ENCODE measurements at regions not wholly inside any gene's neighbourhood (a gene's known extent, or its start where the extent isn't known, plus 50 kb on each side); places are given as distances from the start of the nearest gene placed in this dataset.

- TF ChIP-seq ZBTB40 (IDR thresholded peaks at IDR 0.05) (peak; percentile 23; the same call in 1 of the 2 replicates), ZBTB40 (CRISPR knock-in tag; IDR thresholded peaks at IDR 0.05) (no peak), ETV5 (CRISPR knock-in tag; IDR thresholded peaks at IDR 0.05; ENCODE audit: low read depth) (peak; percentile 75), EHMT2 (IDR thresholded peaks at IDR 0.05) (peak; percentile 89), CBFA2T2 (conservative IDR thresholded peaks at IDR 0.05) (peak; percentile 38), ZNF589 (CRISPR knock-in tag; IDR thresholded peaks at IDR 0.05; ENCODE audit: low read depth) (peak; percentile 59; the same call in 1 of the 2 replicates), CEBPG (CRISPR knock-in tag; IDR thresholded peaks at IDR 0.05) (0 out of 2 replicates have a peak, but pooled peaks have one; percentile 20), CEBPG (tag; conservative IDR thresholded peaks at IDR 0.05 in 1 of 2, IDR thresholded peaks at IDR 0.05 in 1 of 2) (peak in 1 of 2 experiments; percentile 35; a peak in 1 of 4 replicates), MTA3 (IDR thresholded peaks at IDR 0.05; ENCODE audit: borderline replicate concordance) (peak; percentile 72; the same call in 1 of the 2 replicates), ARID1B (IDR thresholded peaks at IDR 0.05) (peak; percentile 83), SMARCA4 (IDR thresholded peaks at IDR 0.05) (peak; percentile 81), TEAD4 (IDR thresholded peaks at IDR 0.05; ENCODE audit: low read length) (peak; percentile 34; the same call in 1 of the 2 replicates), TEAD4 (CRISPR knock-in tag; IDR thresholded peaks at IDR 0.05; ENCODE audit: borderline replicate concordance) (no peak), LEF1 (IDR thresholded peaks at IDR 0.05) (peak; percentile 70; the same call in 1 of the 2 replicates), JUN (IDR thresholded peaks at IDR 0.05; ENCODE audit: borderline replicate concordance, low read depth, low read length) (peak; percentile 57; the same call in 1 of the 2 replicates), JUN (CRISPR knock-in tag; IDR thresholded peaks at IDR 0.05; ENCODE audit: borderline replicate concordance) (no peak)
- TF ChIP-seq, protein P1, sequence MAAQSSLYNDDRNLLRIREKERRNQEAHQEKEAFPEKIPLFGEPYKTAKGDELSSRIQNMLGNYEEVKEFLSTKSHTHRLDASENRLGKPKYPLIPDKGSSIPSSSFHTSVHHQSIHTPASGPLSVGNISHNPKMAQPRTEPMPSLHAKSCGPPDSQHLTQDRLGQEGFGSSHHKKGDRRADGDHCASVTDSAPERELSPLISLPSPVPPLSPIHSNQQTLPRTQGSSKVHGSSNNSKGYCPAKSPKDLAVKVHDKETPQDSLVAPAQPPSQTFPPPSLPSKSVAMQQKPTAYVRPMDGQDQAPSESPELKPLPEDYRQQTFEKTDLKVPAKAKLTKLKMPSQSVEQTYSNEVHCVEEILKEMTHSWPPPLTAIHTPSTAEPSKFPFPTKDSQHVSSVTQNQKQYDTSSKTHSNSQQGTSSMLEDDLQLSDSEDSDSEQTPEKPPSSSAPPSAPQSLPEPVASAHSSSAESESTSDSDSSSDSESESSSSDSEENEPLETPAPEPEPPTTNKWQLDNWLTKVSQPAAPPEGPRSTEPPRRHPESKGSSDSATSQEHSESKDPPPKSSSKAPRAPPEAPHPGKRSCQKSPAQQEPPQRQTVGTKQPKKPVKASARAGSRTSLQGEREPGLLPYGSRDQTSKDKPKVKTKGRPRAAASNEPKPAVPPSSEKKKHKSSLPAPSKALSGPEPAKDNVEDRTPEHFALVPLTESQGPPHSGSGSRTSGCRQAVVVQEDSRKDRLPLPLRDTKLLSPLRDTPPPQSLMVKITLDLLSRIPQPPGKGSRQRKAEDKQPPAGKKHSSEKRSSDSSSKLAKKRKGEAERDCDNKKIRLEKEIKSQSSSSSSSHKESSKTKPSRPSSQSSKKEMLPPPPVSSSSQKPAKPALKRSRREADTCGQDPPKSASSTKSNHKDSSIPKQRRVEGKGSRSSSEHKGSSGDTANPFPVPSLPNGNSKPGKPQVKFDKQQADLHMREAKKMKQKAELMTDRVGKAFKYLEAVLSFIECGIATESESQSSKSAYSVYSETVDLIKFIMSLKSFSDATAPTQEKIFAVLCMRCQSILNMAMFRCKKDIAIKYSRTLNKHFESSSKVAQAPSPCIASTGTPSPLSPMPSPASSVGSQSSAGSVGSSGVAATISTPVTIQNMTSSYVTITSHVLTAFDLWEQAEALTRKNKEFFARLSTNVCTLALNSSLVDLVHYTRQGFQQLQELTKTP (IDR thresholded peaks at IDR 0.05; ENCODE audit: low read depth in 1 of 2, partially characterized antibody in 2 of 2) = peak in 1 of 2 experiments; percentile 68
These were observed 262.2 kb upstream of the POU3F1 start (continued) for GRCh38 chr1:38308780-38309179.

All from K562 (cell line).